GM11168 (cell line): ENCODE measurements at regions not wholly inside any gene's neighbourhood (a gene's known extent, or its start where the extent isn't known, plus 50 kb on each side); places are given as distances from the start of the nearest gene placed in this dataset.
"Not testable (repeated sequence)": the region's sequence is repeated elsewhere in the genome, so short reads cannot be mapped to it uniquely, and the experiment has no call there.

Experiments
- in situ Hi-C: fragments of 300-500 bp; cut with MboI; formaldehyde crosslinking; loops from one replicate; pipeline ENCODE4 v1.12.0; 2022; ENCODE audit warnings: low sequenced_read_pairs; ENCODE audit not compliant: unreplicated experiment

GRCh38 chr6:15160812-15161211 lies 85.1 kb upstream of the JARID2 start:
- in situ Hi-C loops = no loop called here

- in situ Hi-C loops = not testable (repeated sequence)
These were observed 81.0 kb upstream of the JARID2 start for GRCh38 chr6:15164855-15165254.

- in situ Hi-C loops = no loop called here
These were observed 79.7 kb upstream of the JARID2 start for GRCh38 chr6:15166121-15166520.

GRCh38 chr6:15170126-15170525 lies 75.7 kb upstream of the JARID2 start:
- in situ Hi-C loops = no loop called here

- in situ Hi-C loops = no loop called here
These were observed 74.8 kb upstream of the JARID2 start for GRCh38 chr6:15171026-15171425.

- in situ Hi-C loops = no loop called here
These were observed 69.0 kb upstream of the JARID2 start for GRCh38 chr6:15176816-15177370.

- in situ Hi-C loops = no loop called here
These were observed 61.9 kb upstream of the JARID2 start for GRCh38 chr6:15183979-15184378.

- in situ Hi-C loops = no loop called here
These were observed 61.4 kb upstream of the JARID2 start for GRCh38 chr6:15184441-15184861.

GRCh38 chr6:15185111-15185510 lies 60.8 kb upstream of the JARID2 start:
- in situ Hi-C loops = not testable (repeated sequence)

GRCh38 chr6:15193451-15193850 lies 52.4 kb upstream of the JARID2 start:
- in situ Hi-C loops = not testable (repeated sequence)

- in situ Hi-C loops = no loop called here
These were observed 51.4 kb upstream of the JARID2 start for GRCh38 chr6:15194453-15194852.
